Tibial nerve (tissue), 4 donors: ENCODE measurements at regions not wholly inside any gene's neighbourhood (a gene's known extent, or its start where the extent isn't known, plus 50 kb on each side); places are given as distances from the start of the nearest gene placed in this dataset.

Experiments
- DNase-seq, 2 donors: peaks; one replicate each; pipeline ENCODE4 v3.0.0-alpha.2; 2019; ENCODE audit warnings: low spot score in 2 of 2
- H3K27ac ChIP-seq, 4 donors: fragments of 200-600 bp; sonication (generic) in 3 of 4; one replicate each; pipeline ENCODE4 v1.5.1; 2017 to 2019; ENCODE audit warnings: mild to moderate bottlenecking in 1 of 4
- H3K27me3 ChIP-seq, 2 donors: fragments of 200-600 bp; sonication (generic) in 1 of 2; one replicate each; pipeline versions ENCODE4 v1.5.1 to v1.6.0; 2017 to 2019
- H3K36me3 ChIP-seq, 3 donors: fragments of 200-600 bp; sonication (generic); one replicate each; pipeline ENCODE4 v1.5.1; 2018 to 2019
- H3K4me1 ChIP-seq, 4 donors: fragments of 200-600 bp; sonication (generic) in 3 of 4; one replicate each; pipeline ENCODE4 v1.5.1; 2017 to 2019
- H3K4me3 ChIP-seq, 4 donors: fragments of 200-600 bp; sonication (generic) in 3 of 4; one replicate each; pipeline ENCODE4 v1.5.1; 2017 to 2019; ENCODE audit warnings: mild to moderate bottlenecking in 1 of 4, moderate library complexity in 1 of 4
- H3K9me3 ChIP-seq, 4 donors: fragments of 200-600 bp; sonication (generic) in 3 of 4; one replicate each; pipeline ENCODE4 v1.5.1; 2017 to 2019
- EP300 ChIP-seq, 2 donors: sonication (generic); formaldehyde crosslinking; IDR thresholded peaks; one replicate each; pipeline ENCODE4 v1.6.1; 2017; ENCODE audit warnings: antibody characterized with exemption in 2 of 2, mild to moderate bottlenecking in 1 of 2
- POLR2A ChIP-seq, 2 donors: fragments of 450-650 bp; IDR thresholded peaks; one replicate each; pipeline ENCODE4 v1.6.1; 2017; ENCODE audit warnings: antibody characterized with exemption in 2 of 2, mild to moderate bottlenecking in 2 of 2, moderate library complexity in 2 of 2
- WGBS, 2 donors: methylation state at CpG; one replicate each; pipeline ENCODE4 v1.1.5; 2018; 5-methylcytosine and 5-hydroxymethylcytosine counted together
- TF ChIP-seq, protein P1 (sequence below), 5 experiments: fragments of 200-600 bp in 3 of 5; fragments of 450-650 bp in 2 of 5; sonication (generic) in 3 of 5; IDR thresholded peaks; one replicate each; pipeline ENCODE4 v1.5.1; 2016 to 2019; ENCODE audit warnings: antibody characterized with exemption in 5 of 5, mild to moderate bottlenecking in 3 of 5, moderate library complexity in 2 of 5

DNA sequence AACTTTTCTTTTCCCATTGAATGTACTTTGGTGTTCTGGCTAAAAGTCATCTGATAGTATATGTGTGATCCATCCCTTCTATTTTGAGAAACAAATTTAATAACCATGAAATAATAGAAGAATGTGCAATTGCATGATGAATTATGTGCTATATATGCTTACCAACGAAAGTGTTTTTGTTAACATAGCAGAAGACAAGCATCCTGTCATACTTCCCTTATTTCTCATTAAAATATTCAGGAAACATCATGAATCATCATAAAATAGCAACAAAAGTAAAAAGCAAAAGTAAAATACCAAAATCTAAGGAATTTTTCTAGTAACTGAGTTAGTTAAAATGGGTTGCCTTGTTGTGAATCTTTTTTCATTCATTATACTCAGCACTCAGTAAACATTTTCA lies 409.0 kb upstream of the PDE3A start:
- Histone ChIP-seq H3K27ac (no peak overlapping the region), H3K4me1 (no peaks in the 10 kb centered on the region), H3K4me3 (no peak overlapping the region), H3K9me3 (no peaks in the 10 kb centered on the region), H3K36me3 (no peaks in the 10 kb centered on the region), H3K27me3 (no peaks in the 10 kb centered on the region)
- DNase-seq = no peak
- WGBS, 2 donors = 35 to 37% methylated on average over 1 of the region's 1 CpG
- TF ChIP-seq, protein P1, sequence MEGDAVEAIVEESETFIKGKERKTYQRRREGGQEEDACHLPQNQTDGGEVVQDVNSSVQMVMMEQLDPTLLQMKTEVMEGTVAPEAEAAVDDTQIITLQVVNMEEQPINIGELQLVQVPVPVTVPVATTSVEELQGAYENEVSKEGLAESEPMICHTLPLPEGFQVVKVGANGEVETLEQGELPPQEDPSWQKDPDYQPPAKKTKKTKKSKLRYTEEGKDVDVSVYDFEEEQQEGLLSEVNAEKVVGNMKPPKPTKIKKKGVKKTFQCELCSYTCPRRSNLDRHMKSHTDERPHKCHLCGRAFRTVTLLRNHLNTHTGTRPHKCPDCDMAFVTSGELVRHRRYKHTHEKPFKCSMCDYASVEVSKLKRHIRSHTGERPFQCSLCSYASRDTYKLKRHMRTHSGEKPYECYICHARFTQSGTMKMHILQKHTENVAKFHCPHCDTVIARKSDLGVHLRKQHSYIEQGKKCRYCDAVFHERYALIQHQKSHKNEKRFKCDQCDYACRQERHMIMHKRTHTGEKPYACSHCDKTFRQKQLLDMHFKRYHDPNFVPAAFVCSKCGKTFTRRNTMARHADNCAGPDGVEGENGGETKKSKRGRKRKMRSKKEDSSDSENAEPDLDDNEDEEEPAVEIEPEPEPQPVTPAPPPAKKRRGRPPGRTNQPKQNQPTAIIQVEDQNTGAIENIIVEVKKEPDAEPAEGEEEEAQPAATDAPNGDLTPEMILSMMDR (IDR thresholded peaks at IDR 0.05) = no peak
- TF ChIP-seq POLR2A (IDR thresholded peaks at IDR 0.05) = no peak
- TF ChIP-seq EP300 (IDR thresholded peaks at IDR 0.05) = no peak

DNA sequence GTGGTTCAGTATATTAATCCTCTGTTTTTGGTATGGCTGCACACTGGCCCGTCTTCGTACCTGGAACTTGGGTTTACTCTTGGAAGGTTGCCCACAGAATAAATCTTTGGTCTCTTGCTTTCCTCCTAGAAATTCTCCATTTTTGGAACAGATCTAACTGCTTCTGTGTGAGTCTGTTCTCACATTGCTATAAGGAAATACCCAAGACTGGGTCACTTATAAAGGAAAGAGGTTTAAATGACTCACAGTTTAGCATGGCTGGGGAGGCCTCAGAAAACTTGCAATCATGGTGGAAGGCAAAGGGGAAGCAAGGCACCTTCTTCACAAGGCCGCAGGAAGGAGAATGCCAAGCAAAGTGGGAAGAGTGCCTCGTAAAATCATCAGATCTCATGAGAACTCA lies 407.8 kb upstream of the PDE3A start:
- H3K4me1 ChIP-seq = no peaks in the 10 kb centered on the region
- no peaks in the 10 kb centered on the region for H3K27me3 ChIP-seq
- H3K4me3 ChIP-seq = no peak overlapping the region
- H3K9me3 ChIP-seq = no peaks in the 10 kb centered on the region
- WGBS, 2 donors = 98 to 100% methylated on average over 4 of the region's 4 CpGs
- no peak for DNase-seq
- TF ChIP-seq, protein P1 (IDR thresholded peaks at IDR 0.05) = no peak
- TF ChIP-seq EP300 (IDR thresholded peaks at IDR 0.05) = no peak
- no peak for TF ChIP-seq POLR2A (IDR thresholded peaks at IDR 0.05)
- no peaks in the 10 kb centered on the region for H3K36me3 ChIP-seq
- no peak overlapping the region for H3K27ac ChIP-seq

DNA sequence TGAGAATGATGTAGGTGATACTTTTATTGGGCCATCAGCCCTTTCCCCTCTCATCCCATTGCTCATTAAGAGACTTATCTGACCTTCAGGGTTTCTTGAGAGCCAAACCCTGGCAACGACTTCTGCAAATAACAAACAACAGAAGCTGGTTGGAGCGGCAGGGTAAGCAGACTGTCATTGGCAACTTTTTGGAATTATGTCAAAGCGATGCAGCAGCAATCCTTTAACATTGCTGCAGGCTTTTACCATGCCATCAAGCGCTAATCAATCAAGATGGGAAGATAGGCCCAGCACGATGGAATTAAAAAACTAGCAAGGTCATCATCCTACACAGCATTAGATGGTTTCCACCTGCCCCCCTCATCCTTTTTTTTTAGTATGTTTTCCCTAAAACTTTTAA lies 406.1 kb upstream of the PDE3A start:
- peaks cover 0 to 2% (median 0%) of the 10 kb centered on the region in 4 donors for H3K4me1 ChIP-seq
- no peak for DNase-seq
- no peak overlapping the region for H3K27ac ChIP-seq
- no peak for TF ChIP-seq POLR2A (IDR thresholded peaks at IDR 0.05)
- TF ChIP-seq, protein P1 (IDR thresholded peaks at IDR 0.05) = no peak
- TF ChIP-seq EP300 (IDR thresholded peaks at IDR 0.05) = no peak
- no peak overlapping the region for H3K4me3 ChIP-seq
- H3K9me3 ChIP-seq = no peaks in the 10 kb centered on the region
- no peaks in the 10 kb centered on the region for H3K27me3 ChIP-seq
- no peaks in the 10 kb centered on the region for H3K36me3 ChIP-seq
- 64 to 79% methylated on average over 5 of the region's 5 CpGs for whole genome bisulfite sequencing, 2 donors

DNA sequence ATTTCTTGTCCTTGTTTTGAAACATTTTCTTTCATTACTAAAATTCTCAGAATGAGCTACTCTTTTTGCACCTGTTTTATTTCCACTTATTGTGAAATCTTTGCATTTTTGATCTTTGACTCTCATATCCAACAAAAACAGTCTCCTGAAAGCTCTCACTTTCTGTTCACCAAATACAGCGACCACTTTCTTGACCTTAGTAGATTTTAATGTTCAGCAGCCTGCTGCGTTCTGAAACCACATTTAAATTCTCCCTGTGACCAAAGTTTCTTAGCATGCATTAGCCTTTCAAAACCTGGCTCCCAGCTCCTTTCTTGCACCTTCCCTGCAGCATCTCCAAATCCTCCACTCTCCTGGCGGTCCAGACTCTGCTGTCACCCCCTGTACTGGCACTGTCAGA lies 404.4 kb upstream of the PDE3A start:
- TF ChIP-seq EP300 (IDR thresholded peaks at IDR 0.05) = no peak
- no peak for TF ChIP-seq POLR2A (IDR thresholded peaks at IDR 0.05)
- TF ChIP-seq, protein P1 (IDR thresholded peaks at IDR 0.05) = no peak
- no peak overlapping the region for H3K27ac ChIP-seq

DNA sequence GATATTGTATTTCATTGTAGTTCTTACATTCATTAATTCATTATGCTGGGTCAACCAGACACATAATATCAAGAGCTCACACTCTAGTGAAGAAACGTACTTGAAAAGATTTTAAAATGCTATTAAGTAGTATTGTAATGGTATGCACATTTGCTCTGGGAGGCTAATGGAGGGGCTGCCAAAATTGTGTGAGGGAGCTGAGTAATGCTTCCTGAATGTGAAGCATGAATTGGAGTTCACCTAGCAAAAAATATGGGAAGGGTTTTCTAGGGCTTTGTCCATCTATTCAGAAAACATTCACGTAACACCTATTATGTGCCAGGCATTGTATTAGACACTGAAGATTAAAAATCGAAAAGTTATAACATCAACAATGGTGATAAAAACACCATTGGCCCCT lies 403.8 kb upstream of the PDE3A start:
- H3K36me3 ChIP-seq = no peaks in the 10 kb centered on the region
- no peak for TF ChIP-seq POLR2A (IDR thresholded peaks at IDR 0.05)
- no peak for TF ChIP-seq EP300 (IDR thresholded peaks at IDR 0.05)
- TF ChIP-seq, protein P1 (IDR thresholded peaks at IDR 0.05) = no peak
- H3K9me3 ChIP-seq = no peaks in the 10 kb centered on the region
- DNase-seq = no peak
- no peak overlapping the region for H3K4me3 ChIP-seq
- H3K27me3 ChIP-seq = no peaks in the 10 kb centered on the region
- peaks cover 0 to 7% (median 0%) of the 10 kb centered on the region in 4 donors for H3K4me1 ChIP-seq
- no peak overlapping the region for H3K27ac ChIP-seq
- 68 to 69% methylated on average over 3 of the region's 3 CpGs for WGBS, 2 donors

More for the DNA sequence above, 404.4 kb upstream of the PDE3A start:
- Histone ChIP-seq H3K4me3 (no peak overlapping the region), H3K4me1 (peaks cover 0 to 7% (median 0%) of the 10 kb centered on the region in 4 donors), H3K9me3 (no peaks in the 10 kb centered on the region), H3K27me3 (no peaks in the 10 kb centered on the region), H3K36me3 (no peaks in the 10 kb centered on the region)
- no peak for DNase-seq
- WGBS, 2 donors = 52 to 79% methylated on average over 3 of the region's 3 CpGs
